GM18502 (cell line): ENCODE measurements at regions not wholly inside any gene's neighbourhood (a gene's known extent, or its start where the extent isn't known, plus 50 kb on each side); places are given as distances from the start of the nearest gene placed in this dataset.

Experiments used
- ATAC-seq: cut with Tn5 transposase; IDR thresholded peaks from one replicate; pipeline ENCODE4 v1.9.1; 2021; ENCODE audit warnings: mild to moderate bottlenecking; ENCODE audit not compliant: unreplicated experiment, poor library complexity

DNA sequence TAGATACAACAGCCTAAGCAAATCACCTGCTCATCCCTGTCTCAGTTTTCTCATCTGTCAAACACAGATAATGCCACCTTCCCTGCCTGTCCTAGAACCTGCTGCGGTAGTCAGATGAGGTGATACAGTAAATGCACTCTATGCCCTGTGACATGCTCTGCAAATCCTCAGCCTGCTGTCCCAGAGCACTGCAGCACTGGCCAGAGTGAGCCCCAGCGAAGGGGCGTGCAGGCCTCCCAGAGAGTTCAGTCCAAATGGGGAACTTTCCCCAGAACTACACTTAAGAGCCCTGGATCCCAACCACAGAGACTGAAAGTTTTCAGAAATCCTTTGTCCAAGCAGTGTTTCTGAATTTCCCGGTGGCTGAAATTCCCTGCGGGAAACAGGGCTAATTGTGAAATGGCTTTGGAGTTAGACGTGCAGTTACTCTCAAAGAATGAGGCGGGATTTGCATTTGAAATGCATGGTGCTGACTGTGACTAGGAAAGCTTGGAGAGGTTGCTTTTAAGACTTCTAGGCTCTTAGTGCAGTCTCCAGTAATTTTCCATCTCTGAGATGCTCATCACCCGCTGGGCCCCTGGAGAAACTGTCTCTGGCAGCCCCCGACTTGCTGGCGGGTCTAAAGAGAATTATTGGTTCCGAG, 206.5 kb upstream of the AJAP1 start:
- no peak for ATAC-seq

DNA sequence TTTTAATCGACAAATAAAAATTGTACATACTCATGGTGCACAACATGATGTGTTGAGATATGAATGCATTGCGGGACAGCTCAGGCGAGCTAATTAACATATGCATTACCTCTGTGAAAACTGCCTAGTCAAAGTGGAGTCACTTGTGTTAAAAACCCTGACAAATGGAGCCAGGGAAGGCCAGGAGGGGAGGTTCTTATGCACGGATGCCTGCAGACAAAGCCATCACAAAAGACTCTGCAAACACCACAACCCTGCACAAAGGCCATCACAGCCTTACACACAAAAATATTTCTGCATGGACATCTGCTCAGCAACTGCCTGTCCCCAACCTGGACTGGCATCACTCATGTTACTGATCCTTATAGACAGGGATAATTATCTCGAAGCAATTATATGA, 204.4 kb upstream of the AJAP1 start:
- no peak for ATAC-seq

DNA sequence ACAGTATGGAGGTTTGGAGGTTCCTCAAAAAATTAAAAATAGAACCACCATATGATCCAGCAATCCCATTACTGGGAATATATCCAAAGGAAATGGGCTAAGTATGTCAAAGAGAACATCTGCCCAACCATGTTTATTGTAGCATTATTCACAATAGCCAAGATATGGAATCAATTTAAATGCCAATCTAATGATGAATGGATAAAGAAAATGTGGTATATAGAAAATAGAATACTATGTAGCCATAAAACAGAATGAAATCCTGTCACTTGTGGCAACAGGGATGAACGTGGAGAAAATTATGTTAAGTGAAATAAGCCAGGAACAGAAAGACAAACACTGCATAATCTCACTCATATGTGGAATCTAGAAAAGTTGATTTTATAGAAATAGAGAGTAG, 201.7 kb upstream of the AJAP1 start:
- no peak for ATAC-seq

DNA sequence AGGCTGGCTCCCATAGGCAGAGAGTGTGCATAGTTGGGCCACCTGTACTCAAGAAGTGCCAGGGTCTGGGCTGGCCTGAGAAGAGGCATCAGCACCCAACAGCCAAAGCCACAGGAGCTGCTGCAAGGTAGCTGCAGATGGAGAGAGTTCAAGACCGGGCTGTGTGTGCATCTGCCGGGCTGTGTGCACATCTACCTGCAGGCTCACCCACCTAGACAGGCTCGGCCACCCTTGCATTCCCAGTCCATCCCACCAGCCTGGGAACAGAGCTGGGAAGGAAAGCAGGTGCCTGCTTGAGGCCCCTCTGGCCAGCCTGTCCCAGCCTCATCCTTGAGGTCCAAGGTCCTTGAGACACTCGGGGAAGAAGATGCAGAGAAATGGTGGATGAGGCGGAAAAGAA, 194.4 kb upstream of the AJAP1 start:
- no peak for ATAC-seq

DNA sequence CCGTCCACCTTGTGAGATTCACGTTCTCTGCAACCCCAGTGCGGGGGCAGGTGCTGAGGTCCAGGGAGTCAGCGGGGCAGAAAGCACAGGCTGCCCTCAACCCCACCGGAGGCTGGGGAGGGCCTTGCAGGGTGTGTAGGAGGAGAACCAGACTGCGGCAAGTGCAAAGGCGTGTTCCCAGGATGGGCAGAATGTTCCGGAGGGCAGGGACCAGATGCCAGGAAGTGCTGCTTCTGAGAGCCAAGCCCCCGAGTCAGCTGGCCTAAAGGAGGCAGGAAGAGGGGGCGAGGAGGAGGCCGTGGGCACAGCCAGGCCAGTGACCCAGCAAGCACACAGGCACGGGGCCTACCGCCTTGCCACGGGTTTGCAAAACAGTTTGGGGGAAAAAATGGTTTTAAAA, 193.8 kb upstream of the AJAP1 start:
- no peak for ATAC-seq

DNA sequence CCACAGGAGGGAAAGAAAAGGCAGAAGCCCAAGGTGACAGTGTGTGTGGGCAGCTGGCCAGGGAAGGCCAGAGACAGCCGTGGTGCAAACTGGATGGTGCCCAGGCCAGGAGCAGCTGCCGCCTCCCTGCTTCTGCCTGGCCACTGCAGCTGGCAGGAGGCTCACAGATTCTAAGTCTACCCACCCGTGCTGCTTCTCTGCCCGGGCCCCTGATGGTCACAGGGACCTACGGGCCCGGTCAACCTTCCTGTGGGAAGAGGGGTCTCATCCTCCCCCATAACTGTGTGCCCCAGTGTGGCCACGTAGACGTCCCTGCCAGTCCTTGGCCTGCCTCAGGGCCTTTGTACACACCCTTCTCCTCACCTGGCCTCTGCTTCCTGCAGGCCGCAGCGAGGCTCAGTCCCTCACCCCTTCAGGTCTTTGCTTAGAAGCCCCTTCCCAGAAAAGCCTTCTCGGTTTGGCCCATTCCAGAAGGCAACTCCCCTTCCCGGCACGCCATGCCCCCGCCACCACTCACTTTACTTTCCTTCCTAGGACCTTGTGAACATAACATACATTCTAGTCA, 192.6 kb upstream of the AJAP1 start:
- ATAC-seq, result no peak

DNA sequence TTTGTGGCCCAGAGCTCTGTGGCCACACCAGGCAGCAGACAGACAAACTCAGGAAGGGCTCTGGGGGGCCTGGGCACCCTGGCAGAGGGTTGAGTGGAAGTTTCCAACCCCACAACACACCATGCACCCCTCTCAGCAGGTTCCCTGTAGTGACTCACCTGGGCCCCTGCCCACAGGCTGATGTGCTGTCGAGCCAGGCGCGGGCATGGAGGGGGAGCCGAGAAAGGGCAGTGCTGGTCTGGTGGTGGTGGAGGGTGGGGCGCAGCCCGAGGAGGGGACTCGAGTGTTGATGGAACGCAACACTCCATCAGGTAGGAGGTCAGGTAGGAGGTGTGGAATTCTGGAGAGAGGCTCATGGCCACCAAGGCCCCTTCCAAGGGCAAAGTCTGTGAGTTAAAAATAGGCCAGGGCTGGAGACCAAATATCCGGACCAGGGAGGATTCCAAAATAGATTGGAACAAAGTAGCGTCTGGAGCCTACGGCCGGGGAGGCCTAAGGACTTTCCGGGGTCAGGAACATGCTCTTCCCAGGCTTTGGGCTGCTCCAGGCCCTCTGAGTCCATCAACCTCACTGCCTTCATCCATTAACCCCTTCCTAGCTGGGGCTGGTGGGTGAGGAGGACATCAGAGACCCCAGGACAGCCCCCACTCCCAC, 191.5 kb upstream of the AJAP1 start:
- no peak for ATAC-seq

DNA sequence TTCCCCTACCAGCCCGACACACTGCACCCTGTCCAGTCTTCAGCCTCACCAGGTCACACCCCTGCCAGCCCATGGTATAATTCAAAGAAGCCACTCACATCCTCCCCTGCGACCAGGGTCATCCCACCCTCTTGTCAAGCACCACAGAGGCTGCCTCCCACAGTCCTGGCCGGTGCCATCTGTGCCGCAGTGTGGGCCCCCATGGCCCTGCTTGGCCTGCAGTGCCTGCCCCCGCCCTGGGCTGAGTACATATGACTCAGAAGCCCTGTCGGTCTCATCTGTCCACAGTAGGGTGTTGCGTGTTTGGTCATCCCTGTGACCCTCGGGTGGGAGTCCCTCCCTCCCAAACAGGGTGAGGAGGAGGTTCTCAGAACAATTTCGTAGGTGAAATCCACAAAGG, 190.8 kb upstream of the AJAP1 start:
- ATAC-seq, result no peak

DNA sequence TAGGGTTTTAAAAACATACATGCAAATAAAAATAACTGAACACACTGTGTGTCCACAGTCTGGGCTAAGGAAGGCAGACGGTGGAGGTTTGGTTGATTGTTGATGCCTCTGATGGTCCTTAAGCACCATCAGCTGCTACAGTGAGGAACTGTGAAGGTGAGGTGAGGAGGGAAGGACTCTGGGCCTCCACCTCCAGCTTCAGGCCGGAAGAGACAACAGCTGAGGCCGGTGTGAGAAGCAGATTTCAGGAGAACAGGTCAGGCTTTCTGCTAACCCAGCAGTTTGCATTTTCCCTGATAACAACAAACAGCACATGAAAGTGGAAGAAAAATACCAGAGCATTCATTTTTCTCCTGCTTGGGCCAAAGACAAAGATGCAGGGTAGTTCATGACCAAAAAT, 189.9 kb upstream of the AJAP1 start:
- no peak for ATAC-seq

DNA sequence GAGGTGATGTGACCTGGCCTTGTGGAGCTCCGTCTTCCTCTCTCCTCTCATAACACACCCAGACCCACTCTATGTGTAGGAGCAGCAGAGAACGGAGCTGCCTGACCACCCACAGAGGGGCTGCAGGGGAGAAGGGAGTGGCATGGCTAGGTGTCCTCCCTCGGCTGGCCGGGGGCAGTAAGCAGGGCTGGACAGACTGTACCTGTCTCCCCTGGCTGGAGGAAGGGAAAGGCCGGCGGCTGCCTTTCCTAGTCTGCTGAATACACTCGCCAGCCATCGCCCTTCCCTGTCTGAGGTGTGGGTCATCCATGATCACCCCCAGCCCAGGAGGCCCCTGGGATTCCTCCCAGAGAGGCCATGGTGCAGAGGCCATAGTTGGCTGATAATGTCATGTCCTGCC, 187.2 kb upstream of the AJAP1 start:
- no peak for ATAC-seq

DNA sequence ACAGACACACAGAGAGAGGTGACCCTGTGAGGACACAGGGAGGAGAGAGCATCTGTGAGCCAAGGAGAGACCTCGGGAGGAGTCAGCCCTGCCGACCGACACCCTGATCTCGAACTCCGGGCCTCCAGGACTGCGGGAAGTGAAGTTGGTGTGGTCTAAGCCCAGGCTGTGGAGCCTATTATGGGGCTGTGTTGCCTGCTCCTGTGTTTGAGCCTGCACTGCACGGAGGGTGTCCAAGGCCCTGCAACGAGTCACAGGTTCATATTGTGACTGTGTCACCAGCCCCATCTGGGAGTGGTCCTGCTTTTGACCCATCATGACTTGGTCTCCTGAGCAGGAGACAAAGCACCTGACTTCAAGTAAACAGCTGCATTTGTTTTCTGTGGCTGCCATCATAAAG, 186.0 kb upstream of the AJAP1 start:
- no peak for ATAC-seq

DNA sequence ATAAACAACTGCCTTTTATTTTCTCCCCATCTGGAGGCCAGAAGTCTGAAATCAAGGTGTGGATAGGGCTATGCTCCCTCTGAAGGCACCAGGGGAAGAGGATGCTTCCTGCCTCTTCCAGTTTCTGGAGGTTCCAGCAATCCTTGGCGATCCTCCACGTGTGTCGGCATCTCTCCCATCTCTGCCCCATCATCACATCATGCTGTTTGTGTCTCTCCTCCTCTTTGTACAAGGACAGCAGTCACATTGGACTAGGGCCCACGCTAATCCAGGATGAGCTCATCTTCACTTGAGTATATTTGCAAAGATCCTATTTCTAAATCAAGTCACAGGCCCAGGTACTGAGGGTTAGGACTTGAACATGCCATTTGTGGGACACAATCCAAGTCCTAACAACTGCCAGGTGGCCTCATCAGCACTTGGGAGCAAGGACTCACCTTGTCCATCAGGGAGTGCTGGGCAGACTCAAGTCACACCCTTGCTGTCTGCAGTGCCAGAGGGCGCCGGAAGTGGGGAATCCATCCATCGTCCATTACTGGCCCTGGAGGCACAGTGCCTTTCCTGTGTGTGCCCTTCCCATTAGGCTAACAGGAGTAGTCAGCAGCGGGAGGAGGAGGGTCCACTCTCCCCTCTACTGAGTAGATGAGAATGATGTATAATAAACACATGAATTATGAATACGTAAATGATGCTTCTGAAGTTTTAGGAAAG, 185.4 kb upstream of the AJAP1 start:
- ATAC-seq, result no peak

DNA sequence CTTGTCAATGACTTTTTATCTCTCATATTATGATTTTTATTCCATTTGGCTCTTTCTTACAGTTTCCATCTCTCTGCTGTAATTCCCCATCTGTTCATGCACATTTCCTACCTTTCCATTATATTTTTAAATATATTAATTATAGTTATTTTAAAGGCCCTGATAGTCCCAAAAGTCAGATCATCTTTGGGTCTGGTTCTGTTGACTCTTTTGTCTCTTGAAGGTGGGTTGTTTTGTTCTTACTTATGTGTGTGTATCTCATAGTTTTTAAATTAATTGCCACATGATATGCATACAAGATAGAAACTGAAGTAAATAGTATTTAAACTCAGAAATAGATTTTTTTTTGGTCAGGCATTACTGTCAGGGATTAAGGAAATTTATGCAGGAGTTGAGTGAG, 178.0 kb upstream of the AJAP1 start:
- ATAC-seq, result no peak

DNA sequence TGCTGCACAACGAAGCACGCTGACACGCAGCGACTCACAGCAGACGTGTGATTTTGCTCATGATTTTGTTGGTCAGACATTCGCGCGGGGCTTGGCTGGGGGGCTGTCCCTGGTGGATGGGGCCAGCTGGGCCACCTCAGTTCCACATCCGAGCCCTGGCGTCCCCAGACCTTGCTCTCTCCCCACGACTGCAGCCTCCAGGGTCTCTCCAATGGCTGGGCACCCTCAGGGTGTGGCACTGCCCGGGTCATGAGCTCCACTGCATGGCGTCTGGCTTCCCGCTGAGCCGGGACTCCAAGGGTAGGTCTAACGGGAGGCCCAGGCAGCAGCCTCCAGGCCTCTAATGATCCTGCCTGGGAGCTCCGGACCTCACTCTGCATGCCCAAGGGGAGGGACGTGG, 173.0 kb upstream of the AJAP1 start:
- no peak for ATAC-seq

DNA sequence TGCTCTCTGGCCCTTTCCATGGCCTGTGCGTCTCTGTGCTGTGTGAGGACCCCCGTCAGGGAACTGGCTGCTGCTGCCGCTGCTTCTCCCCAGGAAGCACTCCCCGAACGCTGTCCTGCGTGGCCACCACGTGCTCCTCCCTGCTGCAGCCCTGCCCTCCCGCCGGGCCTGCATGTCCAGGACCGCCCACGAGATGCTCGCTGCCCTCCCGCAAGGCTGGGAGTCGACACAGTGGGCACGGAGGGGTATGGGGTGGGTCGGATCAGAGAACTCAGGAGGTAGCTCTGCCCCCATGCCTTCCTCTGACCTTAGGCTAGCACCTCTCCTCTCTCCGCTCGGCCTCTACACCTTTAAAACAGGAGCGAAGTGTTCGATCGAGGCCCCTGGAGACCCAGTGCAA, 171.9 kb upstream of the AJAP1 start:
- ATAC-seq, result no peak

DNA sequence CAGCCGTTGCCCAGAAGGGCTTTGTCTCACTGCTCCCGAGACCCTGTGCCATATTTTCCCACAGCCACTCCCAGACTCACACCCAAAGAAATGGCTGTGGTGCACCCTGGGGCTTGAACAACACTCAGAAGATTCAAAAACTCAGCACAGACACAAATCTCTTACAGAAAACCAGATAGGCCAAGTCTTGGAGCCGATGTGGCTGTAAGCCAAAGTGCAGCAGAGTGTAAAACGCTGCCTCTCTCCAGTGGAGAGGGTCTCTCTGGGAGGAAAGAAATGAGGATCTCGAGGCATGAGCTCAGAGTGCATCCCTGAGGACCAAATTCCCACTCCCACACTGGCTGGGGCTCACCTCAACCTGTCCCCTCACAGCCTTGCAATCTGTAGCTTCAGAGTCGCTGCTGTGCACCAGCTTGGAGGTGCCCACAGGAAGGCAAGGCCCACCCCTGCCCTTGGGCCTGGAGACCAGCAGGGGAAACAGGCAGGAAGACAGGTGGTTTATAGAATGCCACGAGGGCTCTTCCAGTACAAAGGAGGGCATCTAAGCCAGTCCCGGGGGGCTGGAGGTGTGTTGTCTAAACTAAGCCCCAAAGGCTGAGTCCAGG, 171.3 kb upstream of the AJAP1 start:
- ATAC-seq, result no peak

DNA sequence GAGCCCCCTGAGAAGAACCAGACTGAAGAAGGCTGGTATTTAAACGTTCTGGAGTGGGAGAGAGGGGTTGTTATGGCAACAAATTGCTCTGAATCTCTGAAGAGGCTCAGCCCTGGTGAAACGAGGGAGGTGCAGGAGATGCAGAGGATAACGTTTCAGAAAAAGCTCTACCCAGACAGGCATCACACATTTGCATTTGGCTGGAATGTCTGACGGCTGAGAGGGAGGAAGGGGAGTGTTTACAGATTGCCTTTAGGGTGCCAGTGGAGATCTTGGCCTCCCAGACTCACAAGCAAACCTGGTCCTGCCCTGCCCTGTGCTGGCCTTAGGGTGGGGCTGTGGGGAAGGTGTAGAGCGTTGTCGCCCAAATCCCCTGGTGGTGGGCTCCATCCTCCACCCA, 169.0 kb upstream of the AJAP1 start:
- no peak for ATAC-seq

DNA sequence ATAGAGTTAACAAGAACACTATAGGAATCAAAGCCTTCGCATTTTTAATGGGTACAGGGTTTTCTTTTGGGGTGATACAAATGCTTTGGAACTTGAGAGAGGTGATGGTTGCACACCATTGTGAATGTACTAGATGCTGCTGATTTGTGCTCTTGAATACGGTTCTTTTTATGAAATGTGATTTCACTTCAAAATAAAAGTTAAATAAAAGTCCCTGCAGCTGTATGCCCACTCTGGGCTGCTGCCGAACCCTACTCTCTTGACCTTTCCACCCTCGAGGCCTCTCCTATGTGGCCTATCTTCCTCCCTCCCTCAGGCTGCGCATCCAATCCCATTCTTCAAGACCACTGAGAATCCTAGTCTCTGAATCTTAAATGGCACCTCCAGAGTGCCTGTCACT, 168.5 kb upstream of the AJAP1 start:
- ATAC-seq, result no peak

DNA sequence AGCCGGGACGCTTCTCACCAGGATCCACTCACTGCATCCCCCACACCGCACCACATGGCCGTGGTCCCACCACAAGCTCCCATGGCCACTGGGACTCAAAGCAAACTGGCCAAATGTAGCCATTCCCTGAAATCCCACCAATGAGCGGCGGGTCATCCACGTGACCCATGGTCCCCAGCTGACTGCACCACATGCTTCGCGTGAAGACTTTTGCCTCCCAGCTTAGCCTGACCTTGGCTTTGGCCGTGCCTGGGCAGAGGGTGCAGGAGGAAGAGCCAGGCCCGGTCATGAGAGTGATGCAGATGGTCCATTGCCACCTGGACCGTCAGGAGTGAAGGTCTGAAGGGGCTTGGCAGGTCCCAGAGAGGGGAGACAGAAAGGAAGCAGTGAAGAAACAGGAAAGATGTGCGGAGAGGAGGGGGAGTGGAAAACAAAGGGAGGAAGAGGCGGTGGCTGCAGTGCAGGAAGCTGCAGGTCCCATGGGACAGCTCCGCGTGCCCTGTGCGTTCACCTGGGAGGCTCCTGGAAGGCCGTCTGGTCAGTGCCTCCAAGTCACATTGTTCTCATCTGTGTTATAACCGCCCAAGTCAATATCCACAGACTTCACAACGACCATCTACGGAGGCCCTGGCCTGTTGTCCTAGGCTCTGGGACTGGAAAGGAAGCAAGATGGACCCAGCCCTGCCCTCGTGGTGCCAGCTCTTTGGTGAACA, 167.8 kb upstream of the AJAP1 start:
- ATAC-seq, result no peak

DNA sequence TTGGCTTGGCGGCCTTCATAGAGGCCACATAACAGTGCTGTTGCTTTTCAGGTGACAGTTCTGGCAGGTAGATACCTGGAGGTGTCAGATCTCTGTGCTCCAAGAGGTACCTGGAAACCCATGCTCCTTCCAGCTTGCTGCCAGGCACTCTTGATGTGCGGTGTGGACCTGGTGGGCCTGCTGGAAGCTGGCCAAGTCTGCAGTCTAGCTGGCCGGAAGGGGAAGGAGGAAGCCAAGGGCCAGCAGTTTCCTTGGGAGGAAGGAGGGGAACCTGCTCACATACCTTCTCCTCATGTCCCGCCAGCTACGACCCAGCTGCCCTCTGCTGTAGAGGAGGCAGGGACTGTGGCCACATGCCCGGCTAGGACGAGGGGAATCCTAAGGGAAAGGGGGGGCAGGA, 166.4 kb upstream of the AJAP1 start:
- no peak for ATAC-seq

DNA sequence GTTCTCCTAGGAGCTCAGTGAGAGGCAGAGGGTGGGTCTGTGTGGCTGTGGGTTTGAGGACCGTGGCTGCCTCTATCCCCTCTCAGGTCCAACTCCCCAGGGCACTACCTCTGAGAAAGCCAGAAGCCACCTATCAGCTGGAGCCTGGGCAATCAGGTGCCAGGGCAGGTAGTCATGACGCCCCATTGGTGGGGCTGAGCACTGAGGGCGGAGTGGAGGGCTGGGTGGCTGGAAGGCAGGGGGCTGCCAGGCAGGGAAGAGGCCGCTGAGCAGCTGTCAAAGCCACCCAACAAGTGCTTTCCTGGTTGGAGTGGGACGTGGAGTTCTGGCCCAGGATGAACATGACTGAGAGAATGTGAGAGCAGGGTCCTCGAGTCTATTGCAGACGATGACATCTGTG, 164.9 kb upstream of the AJAP1 start:
- no peak for ATAC-seq
